NCI-H446 (cell line): ENCODE measurements at regions not wholly inside any gene's neighbourhood (a gene's known extent, or its start where the extent isn't known, plus 50 kb on each side); places are given as distances from the start of the nearest gene placed in this dataset.
A peak's percentile ranks its signal among the peaks of the same experiment; 100 is the strongest.

Source experiments
- DNase-seq, 2 experiments: peaks; one replicate each; lab custom pipeline; 2025; lab: John Stamatoyannopoulos, UW

DNA sequence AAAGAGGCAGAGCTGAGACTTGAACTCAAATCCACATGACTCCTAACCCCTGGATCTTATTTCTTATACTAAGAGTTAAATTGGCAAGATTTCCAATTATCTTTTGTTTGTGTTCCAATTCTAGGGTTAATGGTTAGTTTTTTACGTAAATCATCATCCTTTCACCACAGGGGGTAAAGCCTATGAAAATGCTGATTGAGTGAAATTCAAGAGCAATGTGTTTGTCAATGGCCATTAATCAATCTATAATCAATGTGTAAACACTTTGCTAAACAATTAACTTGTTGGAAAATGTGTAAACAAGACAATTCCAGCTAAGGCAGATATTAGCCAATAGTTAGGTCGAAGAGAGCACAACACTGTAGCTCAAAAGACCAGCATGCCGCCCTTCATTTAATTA is 376.5 kb upstream of the ACVR2A start:
- no peak for DNase-seq

DNA sequence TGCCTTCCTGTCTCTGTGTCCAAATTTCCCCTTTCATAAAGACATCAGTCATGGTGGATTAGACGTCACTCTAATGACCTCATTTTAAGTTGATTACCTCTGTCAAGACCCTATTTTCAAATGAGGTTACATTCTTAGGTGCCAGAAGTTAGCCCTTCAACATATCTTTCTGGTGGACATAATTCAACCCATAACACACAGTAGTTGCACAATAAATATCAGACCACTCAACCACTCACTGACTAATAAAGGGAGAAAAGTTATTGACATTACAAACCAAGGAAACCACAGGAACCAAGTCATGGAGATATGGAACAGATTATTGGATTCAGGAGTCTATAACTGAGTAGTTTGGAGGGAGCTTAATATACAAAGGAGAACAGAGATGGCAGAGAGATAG is 377.4 kb upstream of the ACVR2A start:
- DNase-seq: no peak

DNA sequence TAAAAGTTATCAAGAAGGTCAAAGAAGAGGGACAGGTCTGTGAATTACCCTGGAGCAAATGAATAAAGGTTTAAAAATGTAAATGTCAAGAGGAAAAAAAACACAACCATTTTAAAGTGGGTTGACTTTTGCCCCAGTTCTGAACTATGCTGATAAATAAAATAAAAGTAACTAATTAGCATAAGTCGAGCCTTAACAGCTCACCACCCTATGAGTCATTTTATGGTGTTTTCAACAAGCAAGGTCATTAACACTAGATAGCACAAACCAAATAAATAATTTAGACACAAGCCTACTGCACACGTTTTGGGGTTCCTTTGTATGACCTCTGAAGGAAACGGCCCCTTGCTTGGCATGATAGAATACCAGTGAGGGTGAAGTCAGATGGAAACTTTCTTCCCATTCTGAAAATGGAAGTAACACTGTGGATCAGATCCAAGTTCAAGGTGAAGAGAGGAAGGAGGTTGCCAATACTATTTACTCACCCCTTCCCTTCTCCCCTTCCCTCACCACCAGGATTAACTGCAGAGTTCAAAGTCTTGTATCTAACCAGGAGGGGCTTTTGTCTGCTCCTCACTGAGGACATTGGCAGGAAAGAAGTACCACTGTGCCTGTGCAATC is 380.0 kb upstream of the ACVR2A start:
- DNase-seq: no peak

DNA sequence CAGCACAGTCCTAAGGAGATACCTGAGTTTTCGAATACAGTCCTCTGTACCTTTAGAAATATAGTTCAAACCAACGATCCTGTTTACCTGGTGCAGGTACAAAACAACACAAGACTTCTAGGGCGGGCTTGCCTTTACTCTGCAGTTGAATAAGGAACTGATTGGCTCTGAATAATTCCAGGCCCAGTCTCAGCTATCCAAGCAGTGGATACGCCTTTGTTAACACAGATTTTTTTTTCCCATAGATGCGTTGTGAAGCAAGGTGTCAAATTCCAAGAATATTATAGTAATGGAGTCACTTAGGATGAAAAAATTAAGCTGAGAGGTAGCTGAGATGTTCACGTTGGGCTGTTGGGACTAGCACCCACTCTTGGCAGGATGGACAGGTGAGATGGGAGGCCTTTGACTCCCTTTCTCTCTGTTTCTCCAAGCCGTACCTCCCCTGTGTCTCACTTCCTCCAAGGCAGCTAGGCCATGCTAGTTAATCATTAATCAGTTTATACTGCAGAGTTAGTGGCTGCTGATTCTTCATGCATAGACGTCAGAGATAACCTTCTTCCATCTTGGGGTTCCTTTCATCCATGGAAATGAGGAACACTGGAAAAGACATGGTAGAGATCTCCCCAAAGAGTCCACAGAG is 380.8 kb upstream of the ACVR2A start:
- DNase-seq: no peak

DNA sequence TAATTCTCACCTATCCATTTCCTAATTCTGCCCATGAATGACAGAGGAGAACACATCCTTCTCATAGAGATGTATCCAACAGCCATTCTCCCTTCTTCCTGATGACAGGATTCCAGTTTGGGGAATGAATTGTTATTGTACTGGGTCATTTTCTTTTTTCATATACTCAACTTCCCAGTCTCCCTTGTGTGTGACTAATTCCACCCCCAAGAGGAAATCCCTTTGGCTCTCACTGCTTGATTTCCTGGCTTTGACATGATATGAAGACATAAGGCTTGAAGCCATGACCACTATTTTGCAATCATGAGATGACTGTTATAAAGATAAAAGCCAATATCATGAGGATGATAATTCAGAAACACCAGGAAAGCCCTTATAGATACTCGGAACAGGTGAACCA is 384.7 kb upstream of the ACVR2A start:
- no peak for DNase-seq

DNA sequence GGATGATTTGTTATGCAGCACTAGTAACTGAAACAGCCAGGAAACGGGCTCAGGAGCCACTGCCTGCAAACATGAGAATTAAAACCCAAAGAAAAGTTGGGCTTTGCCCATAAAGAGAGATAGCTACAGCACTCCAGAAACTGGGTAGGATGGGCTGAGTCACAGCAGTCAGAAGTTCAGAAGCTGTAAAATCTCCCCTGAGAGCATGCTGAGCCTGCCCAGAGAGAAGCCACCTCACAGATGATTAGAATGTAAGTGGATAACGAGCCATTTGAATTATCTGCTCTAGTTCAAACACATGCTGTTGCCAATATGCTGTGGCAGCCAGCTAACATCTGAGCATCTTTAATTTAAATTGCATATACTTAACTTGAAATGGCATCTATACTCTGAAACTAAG is 388.1 kb upstream of the ACVR2A start:
- DNase-seq: peak in 1 of 2 experiments; percentile 63

DNA sequence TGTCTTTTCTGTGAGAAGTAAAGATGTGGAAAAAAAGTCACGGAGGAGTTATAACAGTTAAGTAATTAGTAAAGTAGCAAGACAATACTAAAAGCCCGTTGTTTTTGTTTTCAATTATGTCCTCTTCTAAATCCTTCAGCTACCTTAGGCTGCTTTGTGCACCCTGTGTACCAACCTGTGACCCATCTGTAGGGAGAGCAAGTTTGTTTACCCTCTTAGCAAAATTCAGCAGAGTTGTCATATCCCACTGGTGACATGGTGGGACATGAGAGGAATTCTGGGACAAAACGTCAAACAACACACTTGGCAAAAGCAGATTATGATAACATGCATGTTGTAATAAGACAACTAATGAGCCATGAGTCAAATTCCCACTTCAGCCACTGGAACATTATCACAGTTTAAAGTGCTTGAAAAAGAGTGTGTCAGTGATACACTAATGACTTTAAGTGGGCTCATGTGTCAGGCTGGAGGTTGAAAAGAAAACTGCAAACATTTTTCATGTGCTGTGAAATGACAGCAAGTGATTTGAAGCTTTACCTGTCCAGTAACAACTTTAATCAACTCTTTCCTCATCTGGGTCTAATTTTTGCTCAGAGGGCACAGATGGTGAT is 392.8 kb upstream of the ACVR2A start:
- DNase-seq: no peak

DNA sequence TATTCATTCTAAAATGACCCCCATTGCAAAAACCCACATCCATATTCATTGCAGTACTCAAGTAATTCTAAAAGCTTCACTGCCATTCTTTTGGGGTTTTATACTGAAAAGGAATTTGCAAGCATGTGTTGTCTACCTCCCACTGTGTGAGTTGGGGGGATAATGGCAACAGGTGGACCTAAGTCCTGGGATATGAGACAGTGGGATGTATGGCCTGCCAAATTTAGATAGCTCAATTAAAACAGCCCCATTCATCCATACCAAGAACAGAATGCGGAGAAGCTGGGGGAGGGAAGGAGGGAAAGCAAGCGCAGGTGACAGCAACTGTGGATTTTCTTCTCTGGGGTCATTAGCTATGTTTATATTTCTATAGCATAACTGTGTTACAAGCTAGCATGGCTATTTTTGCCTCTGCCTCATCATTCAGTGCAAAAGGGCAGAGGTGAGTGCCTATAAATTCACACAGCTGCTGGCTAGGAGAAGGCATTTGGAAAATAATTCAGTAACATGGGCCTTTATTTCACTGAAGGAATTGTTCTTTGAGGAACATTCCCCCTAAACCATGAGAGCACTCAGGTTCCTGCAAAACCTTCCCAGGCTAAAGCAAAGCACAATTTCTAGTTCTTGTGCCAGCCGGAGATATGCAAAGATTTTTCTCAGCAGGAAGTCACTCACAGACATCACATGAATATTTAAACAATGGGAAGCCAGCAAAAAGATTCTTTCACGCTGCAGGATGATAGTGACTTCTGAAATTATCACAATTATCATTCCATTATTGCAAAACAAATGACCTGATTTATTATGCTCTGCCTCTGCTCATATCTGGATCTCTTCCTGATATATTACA is 393.9 kb upstream of the ACVR2A start:
- no peak for DNase-seq

DNA sequence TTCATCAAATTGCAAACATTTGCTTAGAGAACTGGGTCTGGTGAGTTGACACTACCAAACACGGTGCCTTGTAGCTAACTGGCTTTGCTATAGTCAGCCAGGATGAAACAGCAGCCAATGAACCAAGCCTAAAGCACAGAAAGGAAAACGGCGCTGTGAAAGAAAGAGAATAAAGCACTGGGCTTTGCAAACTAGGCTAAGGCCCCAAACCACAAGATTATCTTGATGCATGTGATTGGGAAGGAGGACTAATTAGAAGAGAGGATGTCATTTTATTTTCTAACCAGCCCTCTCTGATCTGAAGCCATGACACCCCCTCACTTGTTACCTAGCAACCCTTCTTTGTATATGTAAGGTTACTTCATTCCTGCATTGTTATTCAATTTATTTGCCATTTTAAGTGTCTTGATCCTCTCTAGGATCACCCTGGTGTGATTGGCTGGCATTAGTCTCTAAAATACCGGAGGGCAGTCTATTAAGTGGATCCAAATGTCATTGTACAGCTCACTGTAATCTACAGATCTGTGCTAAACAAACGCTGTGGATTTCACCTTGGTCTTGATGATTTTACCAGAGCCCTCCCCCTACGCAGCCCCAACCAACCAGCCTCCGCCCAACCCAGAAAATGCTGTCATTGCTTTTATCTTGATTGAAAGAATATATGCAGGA is 395.4 kb upstream of the ACVR2A start:
- no peak for DNase-seq

DNA sequence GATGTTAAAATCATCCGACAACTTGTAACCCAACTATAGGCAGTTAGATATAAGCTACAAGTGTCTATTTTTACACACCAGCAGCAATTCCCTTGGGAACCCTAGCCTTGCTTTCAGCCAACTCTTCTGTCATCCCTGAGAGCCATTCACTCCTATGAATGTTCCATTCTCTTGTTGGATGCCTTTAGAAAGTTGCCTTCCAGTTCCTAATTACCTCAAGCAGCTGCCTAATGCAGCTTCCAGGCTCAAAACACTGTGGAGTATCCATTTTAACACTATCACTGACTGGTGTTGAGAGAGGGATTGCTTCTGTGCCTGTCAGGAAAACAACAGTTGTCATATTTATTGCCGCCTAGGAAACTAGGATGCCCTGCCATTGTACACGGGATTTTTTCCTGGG is 402.0 kb upstream of the ACVR2A start:
- DNase-seq: peak in 1 of 2 experiments; percentile 41

DNA sequence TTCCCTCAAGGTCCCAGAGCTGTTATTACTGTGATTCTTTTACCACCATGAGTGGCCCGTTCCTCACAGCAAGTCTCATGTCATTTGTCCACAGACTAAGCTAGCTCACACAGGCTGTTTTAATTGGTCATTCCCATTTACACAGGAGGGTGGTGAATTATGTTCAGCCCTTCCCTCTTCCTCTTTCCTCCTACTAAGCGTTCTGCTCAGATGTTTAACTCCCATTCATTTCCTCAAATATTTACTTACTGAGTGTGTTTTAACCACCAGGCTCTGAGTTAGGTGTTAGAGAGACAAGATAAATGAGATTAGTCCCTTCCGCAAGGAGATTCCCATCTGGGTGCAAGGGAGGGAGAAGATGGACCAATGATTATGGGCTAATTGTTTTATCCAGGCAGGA is 403.6 kb upstream of the ACVR2A start:
- DNase-seq: no peak

DNA sequence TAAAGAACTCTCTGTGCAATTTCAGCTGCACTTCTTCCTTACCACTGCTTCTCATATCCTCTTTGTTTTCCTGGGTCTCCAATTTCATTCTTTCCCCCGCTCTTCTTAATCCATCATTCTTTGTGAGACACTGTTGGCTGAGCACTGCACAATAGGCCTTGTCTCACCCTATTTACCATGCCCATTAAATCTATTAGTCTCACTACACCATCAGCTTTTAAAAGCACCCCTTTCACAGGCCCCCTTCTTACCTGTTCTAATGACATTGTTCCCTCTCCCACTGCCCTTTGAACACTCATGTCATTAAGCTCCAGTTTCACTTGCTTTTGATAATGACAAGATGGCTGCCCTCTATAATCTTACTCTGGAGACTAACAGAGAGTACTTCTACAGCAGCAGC is 404.1 kb upstream of the ACVR2A start:
- DNase-seq: no peak

DNA sequence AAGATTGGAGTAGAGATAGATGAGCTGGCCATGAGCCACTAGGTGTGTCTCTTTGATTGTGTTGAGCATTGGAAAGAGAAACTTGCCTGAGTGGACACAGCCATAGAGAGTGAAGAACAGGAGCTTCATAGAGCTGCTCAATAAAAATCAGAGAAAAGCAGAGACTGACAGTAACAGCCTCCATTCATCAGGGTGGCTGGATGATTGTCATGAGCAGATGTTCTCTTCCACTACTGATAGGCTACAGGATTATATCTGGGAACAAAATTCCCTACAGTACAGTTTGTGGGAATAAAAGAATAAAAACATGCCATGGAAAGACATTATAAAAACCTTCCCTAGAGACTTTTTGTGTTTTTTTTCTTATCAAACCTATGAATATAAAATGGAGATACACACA is 404.8 kb upstream of the ACVR2A start:
- no peak for DNase-seq

DNA sequence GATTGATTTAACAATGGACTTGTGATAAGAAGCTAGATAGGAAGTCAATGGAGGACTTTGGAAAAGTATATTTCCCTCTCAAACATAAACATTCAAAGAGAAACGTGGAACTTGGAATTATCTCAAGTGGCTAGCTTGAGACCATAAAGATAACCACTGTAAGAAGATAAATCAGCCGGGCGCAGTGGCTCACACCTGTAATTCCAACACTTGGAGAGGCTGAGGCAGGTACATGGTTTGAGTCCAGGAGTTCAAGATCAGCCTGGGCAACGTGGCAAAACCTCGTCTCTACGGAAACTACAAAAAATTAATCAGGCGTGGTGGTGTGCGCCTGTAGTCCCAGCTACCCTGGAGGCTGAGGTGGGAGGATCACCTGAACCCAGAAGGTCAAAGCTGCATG is 405.9 kb upstream of the ACVR2A start:
- no peak for DNase-seq

DNA sequence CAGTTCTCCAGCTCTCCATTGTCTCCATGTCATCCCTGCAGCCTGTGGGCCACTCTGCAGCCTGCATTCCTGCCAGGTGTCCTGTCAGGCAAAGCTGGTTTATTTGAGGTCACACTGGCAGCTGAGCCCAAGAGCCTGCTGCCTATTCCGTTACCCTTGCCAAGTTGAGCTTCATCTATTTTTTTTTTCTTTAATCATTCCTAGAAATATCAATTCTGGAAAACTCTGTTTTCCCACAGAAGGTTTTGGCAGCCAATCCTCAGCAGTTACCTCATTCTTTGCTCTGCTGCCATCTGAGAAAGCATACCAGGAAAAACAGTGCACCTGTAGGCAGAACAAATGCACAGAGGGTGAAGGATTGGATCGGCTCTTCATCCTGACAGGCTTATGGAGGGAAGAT is 411.0 kb upstream of the ACVR2A start:
- peak; percentile 2 to 53 for DNase-seq

DNA sequence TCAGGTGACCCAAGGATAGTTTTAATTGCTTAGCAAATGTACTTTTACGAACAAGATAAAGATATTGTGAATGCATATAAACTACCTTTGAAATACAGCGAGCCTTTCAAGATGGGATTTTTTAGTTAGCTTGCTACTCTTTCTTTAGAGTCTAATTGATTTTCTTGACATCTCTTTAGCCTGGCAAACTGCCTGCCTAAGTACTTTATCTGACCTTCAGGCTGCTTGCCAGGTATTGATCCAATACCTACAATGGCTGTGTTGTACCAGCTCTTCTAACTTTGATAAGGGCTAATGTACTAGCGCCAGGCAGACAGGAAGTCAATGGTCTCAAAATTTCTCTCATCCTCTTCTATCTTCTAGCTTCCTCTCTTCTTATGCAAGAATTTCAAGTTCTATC is 414.4 kb upstream of the ACVR2A start:
- no peak for DNase-seq

DNA sequence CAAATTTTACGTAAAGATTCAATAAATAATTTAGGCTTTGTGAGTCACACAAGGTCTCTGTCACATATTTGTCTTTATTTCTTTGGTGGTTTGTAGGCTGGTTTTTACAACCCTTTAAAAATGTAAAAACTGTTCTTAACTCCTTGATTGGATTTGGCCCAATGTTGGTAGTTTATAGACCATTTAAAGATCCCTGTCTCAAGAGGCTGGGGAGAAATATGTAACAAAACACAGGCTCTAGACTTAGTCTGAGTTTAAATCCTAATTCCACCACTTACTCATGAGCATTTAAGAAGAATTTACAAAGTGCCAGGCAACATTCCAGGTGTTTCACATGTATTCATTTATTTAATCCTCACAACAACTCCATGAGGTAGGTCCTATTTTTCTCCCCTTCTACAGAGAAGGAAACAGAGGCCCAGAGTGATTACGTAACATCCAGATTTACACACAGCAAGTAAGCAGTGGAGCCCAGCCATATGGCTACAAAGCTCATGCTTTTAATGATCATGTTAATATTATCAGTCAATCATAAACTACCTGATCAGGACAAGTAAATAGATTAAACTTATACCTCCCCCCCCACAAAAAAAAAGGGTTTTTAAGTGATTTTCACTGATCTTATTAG is 416.6 kb upstream of the ACVR2A start:
- no peak for DNase-seq

DNA sequence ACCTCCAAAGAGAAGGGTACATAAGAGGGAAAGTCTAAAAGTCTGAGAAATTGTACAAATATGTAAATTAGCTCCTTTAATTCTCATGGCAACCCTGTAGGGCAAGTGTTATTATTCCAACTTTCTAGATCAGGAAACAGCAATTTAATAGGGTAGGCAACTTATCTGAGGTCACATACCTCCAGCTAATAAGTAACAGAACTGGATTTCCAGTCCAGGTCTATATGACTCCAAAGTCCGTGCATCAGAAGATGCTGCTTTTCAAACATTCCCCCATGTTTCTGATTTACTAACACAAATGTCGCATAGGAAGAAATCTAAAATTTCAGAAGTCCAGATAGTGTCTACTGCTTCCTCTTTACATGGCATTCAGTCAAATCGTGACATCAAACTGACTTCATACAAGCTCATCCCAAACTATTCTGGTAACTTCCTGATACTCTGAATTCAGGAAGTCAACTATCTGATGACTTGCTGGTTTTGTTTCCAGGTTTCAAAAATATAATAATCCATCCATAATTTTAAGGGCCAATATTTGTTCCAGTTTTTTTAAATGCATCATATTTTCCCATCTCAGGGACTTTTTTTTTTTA is 419.3 kb upstream of the ACVR2A start:
- no peak for DNase-seq

DNA sequence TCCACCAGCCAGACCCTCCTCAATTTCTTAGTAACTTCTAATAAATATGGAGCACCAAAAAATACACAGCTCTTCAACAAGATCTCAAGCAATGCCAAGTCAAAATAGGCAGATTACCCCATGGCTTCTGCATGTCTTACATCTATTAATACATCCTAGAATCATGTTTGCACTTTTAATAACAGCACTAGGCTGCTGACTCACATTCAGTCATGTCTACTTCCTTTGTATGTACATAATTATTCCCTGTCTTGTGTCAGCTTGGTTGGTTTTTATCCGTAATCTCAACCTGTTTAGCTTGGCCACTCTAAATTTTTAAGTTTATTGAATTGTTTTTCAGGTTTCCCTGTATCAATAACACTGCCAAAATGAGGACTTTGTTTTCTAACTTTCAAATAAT is 420.1 kb upstream of the ACVR2A start:
- DNase-seq: no peak

DNA sequence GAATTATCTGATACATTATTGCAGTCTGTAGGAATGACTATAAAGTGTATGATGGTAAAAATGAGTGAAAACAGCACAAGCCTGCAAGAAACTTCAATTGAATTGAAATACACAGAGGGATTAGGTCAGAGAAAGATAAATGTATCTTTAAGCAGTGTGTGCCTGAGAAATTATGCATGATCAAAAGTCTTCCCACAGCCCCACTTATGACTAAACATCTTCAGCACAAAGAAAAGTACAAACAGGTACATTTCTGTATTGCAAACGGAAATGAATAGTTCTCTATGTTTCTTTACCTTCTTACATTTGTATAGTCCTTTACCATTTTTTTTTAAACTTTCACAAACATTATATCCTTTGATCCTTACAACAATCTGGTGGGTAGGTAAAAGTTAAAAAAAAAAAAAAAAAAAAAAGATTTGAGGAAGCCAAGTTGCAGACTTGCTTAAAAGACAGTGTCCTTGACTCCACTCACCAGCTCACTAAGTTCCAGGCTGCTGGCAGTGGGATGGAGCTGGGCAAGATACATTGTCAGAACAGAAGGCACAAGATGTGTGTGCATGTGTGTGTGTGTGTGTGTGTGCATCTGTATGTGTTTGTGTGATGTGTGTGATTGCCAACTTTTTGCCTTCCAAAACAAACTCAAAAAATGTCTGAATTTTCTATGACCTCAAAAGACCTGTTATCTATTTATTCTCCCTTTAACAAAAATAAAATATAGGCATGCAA is 423.7 kb upstream of the ACVR2A start:
- peak in 1 of 2 experiments; percentile 27 for DNase-seq

DNA sequence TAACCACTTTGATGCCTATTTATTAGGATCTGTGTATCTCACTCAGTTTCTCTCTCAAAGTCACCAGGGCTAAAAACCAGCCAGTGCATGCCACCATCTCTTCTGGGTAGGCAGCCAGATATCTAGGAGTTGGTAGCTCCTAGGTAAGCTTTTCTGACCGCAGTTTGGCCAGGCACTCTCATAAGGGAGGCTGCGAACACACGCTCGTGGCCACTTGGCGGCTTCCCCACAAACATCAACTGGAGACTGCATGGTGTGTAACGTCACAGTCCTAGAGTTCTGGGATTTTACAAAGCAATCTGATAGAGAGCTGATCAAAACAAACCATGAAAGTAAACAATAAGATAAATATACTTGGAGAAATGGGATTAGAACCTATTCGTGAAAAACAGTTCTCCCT is 424.3 kb upstream of the ACVR2A start:
- DNase-seq: no peak
